H9 (cell line): ENCODE measurements at regions not wholly inside any gene's neighbourhood (a gene's known extent, or its start where the extent isn't known, plus 50 kb on each side); places are given as distances from the start of the nearest gene placed in this dataset.

Experiments
- DNase-seq: peaks from one replicate; pipeline ENCODE4 v3.0.0-alpha.2; 2017
- H2AFZ ChIP-seq: one replicate; pipeline ENCODE4 v1.6.1; 2013; ENCODE audit warnings: mild to moderate bottlenecking, low read length, control low read depth, moderate library complexity
- H2AK5ac ChIP-seq: 2 replicates; pipeline ENCODE4 v1.6.1; 2013; ENCODE audit warnings: low read length, control low read depth, mixed read lengths; ENCODE audit not compliant: insufficient read length
- H2BK120ac ChIP-seq: one replicate; pipeline ENCODE4 v1.6.1; 2013; ENCODE audit warnings: low read depth, mild to moderate bottlenecking, low read length, control low read depth, inconsistent platforms; ENCODE audit not compliant: poor library complexity, severe bottlenecking
- H2BK12ac ChIP-seq: 2 replicates; pipeline ENCODE4 v1.6.1; 2013; ENCODE audit warnings: low read length, control low read depth, mixed read lengths, low read depth; ENCODE audit not compliant: insufficient read length
- H2BK15ac ChIP-seq: 2 replicates; pipeline ENCODE4 v1.6.1; 2013; ENCODE audit warnings: low read depth, low read length, control low read depth
- H2BK20ac ChIP-seq: one replicate; pipeline ENCODE4 v1.6.1; 2013; ENCODE audit warnings: low read depth, mild to moderate bottlenecking, low read length, control low read depth, inconsistent platforms; ENCODE audit not compliant: poor library complexity, severe bottlenecking
- H2BK5ac ChIP-seq: 2 replicates; pipeline ENCODE4 v1.6.1; 2013; ENCODE audit warnings: low read length, control low read depth, mixed read lengths; ENCODE audit not compliant: insufficient read length
- H3K14ac ChIP-seq: 2 replicates; pipeline ENCODE4 v1.6.1; 2013; ENCODE audit warnings: low read length, control low read depth; ENCODE audit not compliant: insufficient read depth
- H3K18ac ChIP-seq: 2 replicates; pipeline ENCODE4 v1.6.1; 2013; ENCODE audit warnings: low read depth, mild to moderate bottlenecking, mixed read lengths, low read length, control low read depth; ENCODE audit not compliant: insufficient read length
- H3K23ac ChIP-seq: 2 replicates; pipeline ENCODE4 v1.6.1; 2013; ENCODE audit warnings: low read length, control low read depth, mixed read lengths, low read depth; ENCODE audit not compliant: insufficient read length
- H3K23me2 ChIP-seq: 2 replicates; pipeline ENCODE4 v1.6.1; 2013; ENCODE audit warnings: low read depth, mild to moderate bottlenecking, mixed read lengths, low read length, control low read depth; ENCODE audit not compliant: insufficient read length, poor library complexity, severe bottlenecking
- H3K27ac ChIP-seq: 2 replicates; pipeline ENCODE4 v1.5.1; 2013; ENCODE audit warnings: low read length, control low read depth, mixed read lengths, low read depth; ENCODE audit not compliant: insufficient read length
- H3K27me3 ChIP-seq: 2 replicates; pipeline ENCODE4 v1.6.1; 2013; ENCODE audit warnings: low read length, control low read depth, inconsistent platforms; ENCODE audit not compliant: insufficient read depth
- H3K4ac ChIP-seq: 2 replicates; pipeline ENCODE4 v1.6.1; 2013; ENCODE audit warnings: low read depth, mild to moderate bottlenecking, control low read depth, inconsistent platforms, low read length, moderate library complexity
- H3K4me1 ChIP-seq: 2 replicates; pipeline ENCODE4 v1.6.1; 2013; ENCODE audit warnings: low read length, control low read depth, inconsistent platforms; ENCODE audit not compliant: insufficient read depth
- H3K4me2 ChIP-seq: 2 replicates; pipeline ENCODE4 v1.6.1; 2013; ENCODE audit warnings: low read length, control low read depth, mixed read lengths; ENCODE audit not compliant: insufficient read length, insufficient read depth
- H3K56ac ChIP-seq: 2 replicates; pipeline ENCODE4 v1.6.1; 2013; ENCODE audit warnings: low read depth, mild to moderate bottlenecking, mixed read lengths, low read length, control low read depth; ENCODE audit not compliant: insufficient read length
- H3K79me1 ChIP-seq: 2 replicates; pipeline ENCODE4 v1.6.1; 2013; ENCODE audit warnings: low read depth, mild to moderate bottlenecking, moderate library complexity, low read length, control low read depth, inconsistent platforms; ENCODE audit not compliant: insufficient read depth, poor library complexity, severe bottlenecking
- H3K79me2 ChIP-seq: 2 replicates; pipeline ENCODE4 v1.6.1; 2013; ENCODE audit warnings: low read length, control low read depth, inconsistent platforms; ENCODE audit not compliant: insufficient read depth
- H3K9ac ChIP-seq: 2 replicates; pipeline ENCODE4 v1.6.1; 2013; ENCODE audit warnings: low read length, control low read depth, mixed read lengths; ENCODE audit not compliant: insufficient read length; ENCODE audit errors: extremely low read depth
- H3K9me3 ChIP-seq: one replicate; pipeline ENCODE4 v1.6.1; 2013; ENCODE audit warnings: low read depth, low read length, inconsistent platforms; ENCODE audit not compliant: control insufficient read depth
- H3T11ph ChIP-seq: one replicate; pipeline ENCODE4 v1.6.1; 2013; ENCODE audit warnings: mild to moderate bottlenecking, low read length, control low read depth, inconsistent platforms
- H4K20me1 ChIP-seq: one replicate; pipeline ENCODE4 v1.6.1; 2013; ENCODE audit not compliant: control insufficient read depth, insufficient read length, insufficient read depth
- H4K5ac ChIP-seq: 2 replicates; pipeline ENCODE4 v1.6.1; 2013; ENCODE audit warnings: low read depth, mild to moderate bottlenecking, mixed read lengths, low read length, control low read depth; ENCODE audit not compliant: insufficient read length
- H4K8ac ChIP-seq: replicated peaks from 2 replicates; pipeline ENCODE4 v1.6.1; 2013; ENCODE audit warnings: low read length, control low read depth, mixed read lengths, low read depth; ENCODE audit not compliant: insufficient read length
- H4K91ac ChIP-seq: 2 replicates; pipeline ENCODE4 v1.6.1; 2013; ENCODE audit warnings: low read depth, mild to moderate bottlenecking, moderate library complexity, mixed read lengths, low read length, control low read depth; ENCODE audit not compliant: insufficient read length
- H3K27ac Mint-ChIP-seq, 3 experiments: 2 replicates in 2 of 3; 3 replicates in 1 of 3; pipeline ENCODE4 v1.8.0; 2020 to 2021; ENCODE audit warnings: mixed read lengths in 3 of 3, mild to moderate bottlenecking in 1 of 3, moderate library complexity in 1 of 3
- H3K27me3 Mint-ChIP-seq: 2 replicates; pipeline ENCODE4 v1.8.0; 2021; ENCODE audit warnings: low read depth, mild to moderate bottlenecking, moderate library complexity, mixed read lengths
- H3K36me3 Mint-ChIP-seq, 3 experiments: 2 replicates in 2 of 3; 3 replicates in 1 of 3; pipeline ENCODE4 v1.8.0; 2020 to 2021; ENCODE audit warnings: low read depth in 3 of 3, mixed read lengths in 3 of 3; ENCODE audit not compliant: insufficient read depth in 1 of 3
- H3K4me1 Mint-ChIP-seq, 2 experiments: 2 replicates each; pipeline ENCODE4 v1.8.0; 2020; ENCODE audit warnings: mixed read lengths in 2 of 2
- H3K4me3 Mint-ChIP-seq, 2 experiments: 2 replicates in 1 of 2; 3 replicates in 1 of 2; pipeline ENCODE4 v1.8.0; 2020 to 2021; ENCODE audit warnings: mild to moderate bottlenecking in 2 of 2, mixed read lengths in 2 of 2, moderate library complexity in 1 of 2
- H3K9me3 Mint-ChIP-seq, 2 experiments: 2 replicates in 1 of 2; 3 replicates in 1 of 2; pipeline ENCODE4 v1.8.0; 2020; ENCODE audit warnings: mild to moderate bottlenecking in 2 of 2, mixed read lengths in 2 of 2, moderate library complexity in 1 of 2
- WGBS: extraction: QIAGEN DNeasy Blood & Tissue Kit; methylation state at CpG from one replicate; pipeline ENCODE4 v1.1.7; 2013; ENCODE audit warnings: missing lambda C conversion rate, low lambda C conversion rate, mixed read lengths; ENCODE audit not compliant: insufficient read length; ENCODE audit errors: extremely low coverage; 5-methylcytosine and 5-hydroxymethylcytosine counted together
- TF ChIP-seq, protein P1 (sequence below): fragments of 200-600 bp; sonication (generic); conservative IDR thresholded peaks from 3 replicates; pipeline ENCODE4 v1.8.0; 2021; ENCODE audit warnings: antibody characterized with exemption, mild to moderate bottlenecking

DNA sequence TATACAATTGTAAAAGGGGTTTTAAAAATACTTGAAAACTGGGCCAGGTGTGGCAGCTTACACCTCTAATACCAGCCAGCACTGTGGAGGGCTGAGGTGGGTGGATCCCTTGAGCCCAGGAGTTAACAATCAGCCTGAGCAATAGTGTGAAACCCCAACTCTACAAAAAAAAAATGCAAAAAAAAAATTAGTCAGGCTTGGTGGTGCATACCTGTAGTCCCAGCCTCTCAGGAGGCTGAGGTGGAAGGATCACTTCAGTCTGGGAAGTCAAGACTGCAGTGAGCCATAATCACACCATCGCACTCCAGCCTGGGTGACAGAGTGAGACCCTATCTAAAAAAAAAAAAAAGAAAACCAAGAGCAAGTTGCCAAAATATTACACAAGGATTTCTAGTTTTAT is 182.7 kb downstream of the UBE2E3 start:
- Histone ChIP-seq H4K8ac (no peak overlapping the region), H2BK5ac (no peak overlapping the region), H3K27ac (no peak overlapping the region), H3K27me3 (no peaks in the 10 kb centered on the region), H3K4me1 (no peaks in the 10 kb centered on the region), H3K79me1 (no peaks in the 10 kb centered on the region), H3T11ph (no peak overlapping the region), H2BK12ac (no peak overlapping the region), H3K56ac (no peak overlapping the region), H3K9me3 (peaks cover 7% of the 10 kb centered on the region), H4K91ac (no peak overlapping the region), H2BK15ac (no peak overlapping the region), H3K18ac (no peak overlapping the region), H3K4ac (no peak overlapping the region), H2AFZ (no peak overlapping the region), H3K23ac (no peak overlapping the region), H4K20me1 (no peaks in the 10 kb centered on the region), H4K5ac (no peak overlapping the region), H2BK120ac (no peak overlapping the region), H3K23me2 (no peaks in the 10 kb centered on the region), H2BK20ac (no peak overlapping the region), H3K4me2 (no peak overlapping the region), H3K14ac (no peak overlapping the region), H2AK5ac (no peak overlapping the region), H3K79me2 (no peaks in the 10 kb centered on the region), H3K9ac (no peak overlapping the region)
- TF ChIP-seq, protein P1, sequence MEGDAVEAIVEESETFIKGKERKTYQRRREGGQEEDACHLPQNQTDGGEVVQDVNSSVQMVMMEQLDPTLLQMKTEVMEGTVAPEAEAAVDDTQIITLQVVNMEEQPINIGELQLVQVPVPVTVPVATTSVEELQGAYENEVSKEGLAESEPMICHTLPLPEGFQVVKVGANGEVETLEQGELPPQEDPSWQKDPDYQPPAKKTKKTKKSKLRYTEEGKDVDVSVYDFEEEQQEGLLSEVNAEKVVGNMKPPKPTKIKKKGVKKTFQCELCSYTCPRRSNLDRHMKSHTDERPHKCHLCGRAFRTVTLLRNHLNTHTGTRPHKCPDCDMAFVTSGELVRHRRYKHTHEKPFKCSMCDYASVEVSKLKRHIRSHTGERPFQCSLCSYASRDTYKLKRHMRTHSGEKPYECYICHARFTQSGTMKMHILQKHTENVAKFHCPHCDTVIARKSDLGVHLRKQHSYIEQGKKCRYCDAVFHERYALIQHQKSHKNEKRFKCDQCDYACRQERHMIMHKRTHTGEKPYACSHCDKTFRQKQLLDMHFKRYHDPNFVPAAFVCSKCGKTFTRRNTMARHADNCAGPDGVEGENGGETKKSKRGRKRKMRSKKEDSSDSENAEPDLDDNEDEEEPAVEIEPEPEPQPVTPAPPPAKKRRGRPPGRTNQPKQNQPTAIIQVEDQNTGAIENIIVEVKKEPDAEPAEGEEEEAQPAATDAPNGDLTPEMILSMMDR: no peak
- H3K36me3 Mint-ChIP-seq: peaks cover 4 to 25% (median 10%) of the 10 kb centered on the region in 3 experiments; a peak in 6 of 7 replicates
- no peak overlapping the region for H3K27ac Mint-ChIP-seq
- no peak for DNase-seq
- H3K4me3 Mint-ChIP-seq: no peak overlapping the region
- WGBS: no CpG with 5 or more reads among the region's 1 CpG
- H3K4me1 Mint-ChIP-seq: peaks cover 0 to 3% of the 10 kb centered on the region in 2 experiments; a peak in 1 of 4 replicates
- H3K27me3 Mint-ChIP-seq: no peaks in the 10 kb centered on the region; the same call in 1 of the 2 replicates
- peaks cover 17 to 21% of the 10 kb centered on the region in 2 experiments for H3K9me3 Mint-ChIP-seq
